ENCODE measurements at regions not wholly inside any gene's neighbourhood (a gene's known extent, or its start where the extent isn't known, plus 50 kb on each side); places are given as distances from the start of the nearest gene placed in this dataset.
A peak's percentile ranks its signal among the peaks of the same experiment; 100 is the strongest.

- Histone ChIP-seq H3K36me3 (no peaks in the 10 kb centered on the region), H3K9me3 (no peaks in the 10 kb centered on the region), H3K27me3 (no peaks in the 10 kb centered on the region), H3K4me3 (no peak overlapping the region), H3K4me1 (no peaks in the 10 kb centered on the region), H3K27ac (no peak overlapping the region)
- ATAC-seq, result no peak
- intact Hi-C loops (cut with DNase I), result no loop called here
- DNase-seq, result no peak
- no peak for TF ChIP-seq CTCF (IDR thresholded peaks at IDR 0.05)
Measured at GRCh38 chr1:199172171-199173124, 533.6 kb downstream of the PTPRC start.

GRCh38 chr1:199173356-199173755, 534.5 kb downstream of the PTPRC start:
- TF ChIP-seq CTCF (IDR thresholded peaks at IDR 0.05), result no peak
- Histone ChIP-seq H3K27me3 (no peaks in the 10 kb centered on the region), H3K27ac (no peak overlapping the region), H3K4me1 (no peaks in the 10 kb centered on the region), H3K4me3 (no peak overlapping the region), H3K36me3 (no peaks in the 10 kb centered on the region), H3K9me3 (no peaks in the 10 kb centered on the region)
- DNase-seq (no peak), ATAC-seq (peak; percentile 43)
- intact Hi-C loops (cut with DNase I), result no loop called here

GRCh38 chr1:199174336-199174735, 535.5 kb downstream of the PTPRC start:
- no peaks in the 10 kb centered on the region for H3K27me3 ChIP-seq
- no peaks in the 10 kb centered on the region for H3K9me3 ChIP-seq
- H3K27ac ChIP-seq, result no peak overlapping the region
- H3K4me3 ChIP-seq, result no peak overlapping the region
- intact Hi-C loops (cut with DNase I), result no loop called here
- DNase-seq (no peak), ATAC-seq (no peak)
- TF ChIP-seq CTCF (IDR thresholded peaks at IDR 0.05), result no peak
- no peaks in the 10 kb centered on the region for H3K4me1 ChIP-seq
- H3K36me3 ChIP-seq, result no peaks in the 10 kb centered on the region

DNA sequence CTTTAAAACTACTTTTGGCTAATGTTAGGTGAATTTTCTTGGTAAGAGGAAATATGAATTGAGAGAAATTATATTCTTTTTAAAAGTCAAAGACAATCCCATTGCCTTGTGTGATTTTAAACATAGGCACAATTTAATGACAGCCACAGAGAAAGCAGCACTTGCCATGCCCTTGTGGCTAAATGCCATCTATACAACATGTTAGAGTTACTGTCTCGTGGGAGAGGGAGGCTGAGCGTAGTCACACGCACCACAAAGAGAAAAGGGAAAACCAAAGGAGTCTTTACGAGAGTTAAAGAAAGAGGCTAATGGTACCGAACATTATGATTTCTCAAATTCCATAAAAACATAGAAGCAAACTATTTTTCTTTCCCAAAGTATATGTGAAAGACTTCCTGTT, 537.9 kb downstream of the PTPRC start:
- TF ChIP-seq CTCF (IDR thresholded peaks at IDR 0.05), result no peak
- no peaks in the 10 kb centered on the region for H3K36me3 ChIP-seq
- no peak for ATAC-seq

GRCh38 chr1:199177241-199177640, 538.4 kb downstream of the PTPRC start:
- H3K4me3 ChIP-seq, result no peak overlapping the region
- no peaks in the 10 kb centered on the region for H3K36me3 ChIP-seq
- ATAC-seq (no peak), DNase-seq (no peak)
- intact Hi-C loops (cut with DNase I), result no loop called here
- no peak for TF ChIP-seq CTCF (IDR thresholded peaks at IDR 0.05)
- H3K27ac ChIP-seq, result no peak overlapping the region
- no peaks in the 10 kb centered on the region for H3K4me1 ChIP-seq
- H3K27me3 ChIP-seq, result no peaks in the 10 kb centered on the region
- H3K9me3 ChIP-seq, result no peaks in the 10 kb centered on the region

More for the DNA sequence above, 537.9 kb downstream of the PTPRC start:
- no peaks in the 10 kb centered on the region for H3K4me1 ChIP-seq
- H3K4me3 ChIP-seq, result no peak overlapping the region
- DNase-seq, result no peak
- no peaks in the 10 kb centered on the region for H3K27me3 ChIP-seq
- H3K27ac ChIP-seq, result no peak overlapping the region
- intact Hi-C loops (cut with DNase I), result no loop called here
- H3K9me3 ChIP-seq, result no peaks in the 10 kb centered on the region

All from upper lobe of right lung (tissue), 1 donor.